CD14-positive monocyte (primary cell): ENCODE measurements at regions not wholly inside any gene's neighbourhood (a gene's known extent, or its start where the extent isn't known, plus 50 kb on each side); places are given as distances from the start of the nearest gene placed in this dataset.

ENCODE experiments used
- DNase-seq, 3 donors: peaks; one replicate each; pipeline ENCODE4 v3.0.0-alpha.2; 2011 to 2022
- H2AFZ ChIP-seq: 2 replicates; pipeline ENCODE4 v1.6.0; 2012; ENCODE audit warnings: mild to moderate bottlenecking, low read depth, low read length, inconsistent platforms; ENCODE audit not compliant: insufficient read depth, poor library complexity, severe bottlenecking
- H3K27ac ChIP-seq, 2 donors: 1 replicate in 1 of 2; 2 replicates in 1 of 2; pipeline ENCODE4 v1.5.1; 2012 to 2013; ENCODE audit warnings: low read length in 2 of 2, control low read depth in 1 of 2, inconsistent platforms in 1 of 2, low read depth in 1 of 2, mild to moderate bottlenecking in 1 of 2
- H3K27me3 ChIP-seq, 2 donors: one replicate each; pipeline versions ENCODE4 v1.6.0 to v1.6.1; 2011 to 2013; ENCODE audit warnings: low read length in 2 of 2; ENCODE audit not compliant: control insufficient read depth in 2 of 2, insufficient read depth in 2 of 2
- H3K36me3 ChIP-seq, 2 donors: replicated peaks in 1 of 2; 1 replicate in 1 of 2; 2 replicates in 1 of 2; pipeline versions ENCODE4 v1.5.1 to v1.6.1; 2012 to 2013; ENCODE audit warnings: low read length in 2 of 2, control low read depth in 1 of 2, inconsistent platforms in 1 of 2, mild to moderate bottlenecking in 1 of 2; ENCODE audit not compliant: insufficient read depth in 2 of 2, control insufficient read depth in 1 of 2
- H3K4me1 ChIP-seq, 2 donors: 1 replicate in 1 of 2; 2 replicates in 1 of 2; pipeline versions ENCODE4 v1.5.1 to v1.6.1; 2012 to 2013; ENCODE audit warnings: low read length in 2 of 2, control low read depth in 1 of 2, inconsistent platforms in 1 of 2, mild to moderate bottlenecking in 1 of 2, moderate library complexity in 1 of 2; ENCODE audit not compliant: insufficient read depth in 2 of 2, control insufficient read depth in 1 of 2
- H3K4me2 ChIP-seq: replicated peaks from 2 replicates; pipeline ENCODE3; 2012; ENCODE audit warnings: low read length, moderate library complexity, mild to moderate bottlenecking; ENCODE audit not compliant: poor library complexity, severe bottlenecking; ENCODE audit errors: extremely low read depth
- H3K4me3 ChIP-seq, 3 experiments: fragments of 200-600 bp in 1 of 3; sonication (generic) in 1 of 3; replicated peaks in 1 of 3; 1 replicate in 2 of 3; 2 replicates in 1 of 3; pipeline ENCODE4 v1.5.1; 2011 to 2013; ENCODE audit warnings: low read length in 3 of 3, mild to moderate bottlenecking in 3 of 3, control low read depth in 2 of 3, low read depth in 2 of 3, inconsistent platforms in 1 of 3, moderate library complexity in 1 of 3
- H3K79me2 ChIP-seq: 2 replicates; pipeline ENCODE4 v1.6.0; 2012; ENCODE audit warnings: mild to moderate bottlenecking, control low read depth, inconsistent platforms, low read length, moderate library complexity; ENCODE audit not compliant: insufficient read depth
- H3K9ac ChIP-seq: 2 replicates; pipeline ENCODE4 v1.6.0; 2017; ENCODE audit warnings: low read length, mild to moderate bottlenecking; ENCODE audit not compliant: insufficient read depth, poor library complexity, severe bottlenecking
- H3K9me3 ChIP-seq, 2 donors: replicated peaks in 1 of 2; 1 replicate in 1 of 2; 2 replicates in 1 of 2; pipeline versions ENCODE4 v1.5.1 to v1.6.1; 2012 to 2013; ENCODE audit warnings: low read length in 2 of 2, control low read depth in 1 of 2; ENCODE audit not compliant: control insufficient read depth in 1 of 2, insufficient read depth in 1 of 2
- H4K20me1 ChIP-seq: 2 replicates; pipeline ENCODE4 v1.6.0; 2012; ENCODE audit warnings: mild to moderate bottlenecking, low read length, control low read depth, moderate library complexity; ENCODE audit not compliant: insufficient read depth
- H3K27ac Mint-ChIP-seq, 7 donors: one replicate each; pipeline ENCODE4 v1.8.0; 2020; ENCODE audit warnings: mild to moderate bottlenecking in 7 of 7, mixed read lengths in 7 of 7, moderate library complexity in 6 of 7, inconsistent platforms in 2 of 7
- H3K27me3 Mint-ChIP-seq, 3 donors: one replicate each; pipeline ENCODE4 v1.8.0; 2021 to 2022; ENCODE audit warnings: low read depth in 3 of 3, mild to moderate bottlenecking in 3 of 3, mixed read lengths in 3 of 3, moderate library complexity in 3 of 3, inconsistent platforms in 1 of 3
- H3K36me3 Mint-ChIP-seq, 2 donors: one replicate each; pipeline ENCODE4 v1.8.0; 2020; ENCODE audit warnings: mixed read lengths in 2 of 2, inconsistent platforms in 1 of 2, mild to moderate bottlenecking in 1 of 2
- H3K4me1 Mint-ChIP-seq: one replicate; pipeline ENCODE4 v1.8.0; 2020; ENCODE audit warnings: mild to moderate bottlenecking, mixed read lengths
- H3K4me3 Mint-ChIP-seq, 2 donors: one replicate each; pipeline ENCODE4 v1.8.0; 2020; ENCODE audit warnings: mild to moderate bottlenecking in 2 of 2, mixed read lengths in 2 of 2, moderate library complexity in 1 of 2
- H3K9me3 Mint-ChIP-seq, 7 donors: one replicate each; pipeline ENCODE4 v1.8.0; 2020 to 2022; ENCODE audit warnings: mixed read lengths in 7 of 7, mild to moderate bottlenecking in 6 of 7, moderate library complexity in 6 of 7, inconsistent platforms in 2 of 7
- CTCF ChIP-seq: fragments of 200-600 bp; IDR thresholded peaks from one replicate; pipeline ENCODE4 v1.8.0; 2022; ENCODE audit warnings: antibody characterized with exemption, mild to moderate bottlenecking
- WGBS: methylation state at CpG from one replicate; pipeline ENCODE4 v1.1.5; 2013; ENCODE audit warnings: missing lambda C conversion rate; ENCODE audit not compliant: insufficient coverage; 5-methylcytosine and 5-hydroxymethylcytosine counted together
- intact Hi-C, 2 donors: fragments of 100-400 bp; cut with micrococcal nuclease; formaldehyde crosslinking; loops; one replicate each; pipeline versions ENCODE4 v1.15.0 to v1.15.1; 2023

GRCh38 chr1:115527746-115528145 lies 114.0 kb upstream of the VANGL1 start:
- no peak overlapping the region for H3K4me3 ChIP-seq
- TF ChIP-seq CTCF: no peak
- H3K27ac Mint-ChIP-seq: no peak overlapping the region
- no peaks in the 10 kb centered on the region for H4K20me1 ChIP-seq
- H3K9me3 ChIP-seq: no peaks in the 10 kb centered on the region
- no peak overlapping the region for H3K4me3 Mint-ChIP-seq
- H3K27me3 Mint-ChIP-seq: peaks cover 0 to 2% (median 0%) of the 10 kb centered on the region in 3 donors
- H3K9me3 Mint-ChIP-seq: no peaks in the 10 kb centered on the region
- H3K4me1 Mint-ChIP-seq: peaks cover 1% of the 10 kb centered on the region
- intact Hi-C loops: no loop called here
- WGBS: 88% methylated on average over 5 of the region's 5 CpGs
- no peak overlapping the region for H3K4me2 ChIP-seq
- H3K27me3 ChIP-seq: no peaks in the 10 kb centered on the region
- H3K36me3 ChIP-seq: no peaks in the 10 kb centered on the region
- no peak for DNase-seq
- H2AFZ ChIP-seq: no peak overlapping the region
- no peaks in the 10 kb centered on the region for H3K36me3 Mint-ChIP-seq
- no peak overlapping the region for H3K27ac ChIP-seq
- H3K4me1 ChIP-seq: no peaks in the 10 kb centered on the region
- H3K9ac ChIP-seq: no peak overlapping the region
- no peaks in the 10 kb centered on the region for H3K79me2 ChIP-seq

- no peak for TF ChIP-seq CTCF
- Histone ChIP-seq H2AFZ (no peak overlapping the region), H3K9ac (no peak overlapping the region), H4K20me1 (no peaks in the 10 kb centered on the region), H3K4me3 (no peak overlapping the region), H3K79me2 (no peaks in the 10 kb centered on the region), H3K36me3 (no peaks in the 10 kb centered on the region), H3K4me2 (no peak overlapping the region), H3K27me3 (no peaks in the 10 kb centered on the region), H3K4me1 (no peaks in the 10 kb centered on the region), H3K27ac (no peak overlapping the region), H3K9me3 (no peaks in the 10 kb centered on the region)
- Mint-ChIP-seq H3K27ac (no peak overlapping the region), H3K27me3 (peaks cover 0 to 2% (median 0%) of the 10 kb centered on the region in 3 donors), H3K36me3 (no peaks in the 10 kb centered on the region), H3K4me3 (no peak overlapping the region), H3K9me3 (no peaks in the 10 kb centered on the region), H3K4me1 (peaks cover 1% of the 10 kb centered on the region)
- DNase-seq: no peak
- intact Hi-C loops: no loop called here
These were observed 114.9 kb upstream of the VANGL1 start for GRCh38 chr1:115526900-115527299.
